ENCODE measurements at regions not wholly inside any gene's neighbourhood (a gene's known extent, or its start where the extent isn't known, plus 50 kb on each side); places are given as distances from the start of the nearest gene placed in this dataset.
"Not testable (repeated sequence)": the region's sequence is repeated elsewhere in the genome, so short reads cannot be mapped to it uniquely, and the experiment has no call there.

GRCh38 chr4:60884587-60884986, 315.5 kb upstream of the ADGRL3 start:
- no peak overlapping the region for H3K4me3 ChIP-seq (ENCODE audit: low read length)
- H3K9me3 ChIP-seq (ENCODE audit: control insufficient read depth, low read depth, low read length): no peaks in the 10 kb centered on the region
- no peaks in the 10 kb centered on the region for H3K36me3 ChIP-seq (ENCODE audit: control insufficient read depth, low read depth, low read length)
- no peak overlapping the region for H3K9ac ChIP-seq (ENCODE audit: low read length)
- no peaks in the 10 kb centered on the region for H3K4me1 ChIP-seq (ENCODE audit: control insufficient read depth, low read depth, low read length)
- H3K27ac ChIP-seq (ENCODE audit: low read length): no peak overlapping the region
- H3K27me3 ChIP-seq (ENCODE audit: control insufficient read depth, insufficient read depth, low read length): no peaks in the 10 kb centered on the region

- Histone ChIP-seq H3K27me3 (ENCODE audit: control insufficient read depth, insufficient read depth, low read length) (no peaks in the 10 kb centered on the region), H3K9ac (ENCODE audit: low read length) (no peak overlapping the region), H3K36me3 (ENCODE audit: control insufficient read depth, low read depth, low read length) (no peaks in the 10 kb centered on the region), H3K4me3 (ENCODE audit: low read length) (no peak overlapping the region), H3K4me1 (ENCODE audit: control insufficient read depth, low read depth, low read length) (no peaks in the 10 kb centered on the region), H3K9me3 (ENCODE audit: control insufficient read depth, low read depth, low read length) (no peaks in the 10 kb centered on the region), H3K27ac (ENCODE audit: low read length) (no peak overlapping the region)
Measured at GRCh38 chr4:60885011-60885410, 315.1 kb upstream of the ADGRL3 start.

GRCh38 chr4:60890743-60891142, 309.4 kb upstream of the ADGRL3 start:
- Histone ChIP-seq H3K36me3 (ENCODE audit: control insufficient read depth, low read depth, low read length) (no peaks in the 10 kb centered on the region), H3K4me1 (ENCODE audit: control insufficient read depth, low read depth, low read length) (peaks cover 7% of the 10 kb centered on the region), H3K9ac (ENCODE audit: low read length) (no peak overlapping the region), H3K4me3 (ENCODE audit: low read length) (no peak overlapping the region), H3K27ac (ENCODE audit: low read length) (no peak overlapping the region), H3K9me3 (ENCODE audit: control insufficient read depth, low read depth, low read length) (no peaks in the 10 kb centered on the region), H3K27me3 (ENCODE audit: control insufficient read depth, insufficient read depth, low read length) (no peaks in the 10 kb centered on the region)

- H3K4me1 ChIP-seq (ENCODE audit: control insufficient read depth, low read depth, low read length): peaks cover 7% of the 10 kb centered on the region
- H3K27ac ChIP-seq (ENCODE audit: low read length): no peak overlapping the region
- H3K36me3 ChIP-seq (ENCODE audit: control insufficient read depth, low read depth, low read length): no peaks in the 10 kb centered on the region
- H3K9ac ChIP-seq (ENCODE audit: low read length): no peak overlapping the region
- H3K27me3 ChIP-seq (ENCODE audit: control insufficient read depth, insufficient read depth, low read length): no peaks in the 10 kb centered on the region
- H3K4me3 ChIP-seq (ENCODE audit: low read length): no peak overlapping the region
- H3K9me3 ChIP-seq (ENCODE audit: control insufficient read depth, low read depth, low read length): no peaks in the 10 kb centered on the region
Measured at GRCh38 chr4:60891947-60892346, 308.2 kb upstream of the ADGRL3 start.

GRCh38 chr4:60897415-60897814, 302.7 kb upstream of the ADGRL3 start:
- H3K9ac ChIP-seq (ENCODE audit: low read length): no peak overlapping the region

GRCh38 chr4:60905162-60905561, 295.0 kb upstream of the ADGRL3 start:
- no peak overlapping the region for H3K4me3 ChIP-seq (ENCODE audit: low read length)
- no peaks in the 10 kb centered on the region for H3K4me1 ChIP-seq (ENCODE audit: control insufficient read depth, low read depth, low read length)
- no peak overlapping the region for H3K9ac ChIP-seq (ENCODE audit: low read length)
- H3K27me3 ChIP-seq (ENCODE audit: control insufficient read depth, insufficient read depth, low read length): no peaks in the 10 kb centered on the region
- no peaks in the 10 kb centered on the region for H3K9me3 ChIP-seq (ENCODE audit: control insufficient read depth, low read depth, low read length)
- H3K36me3 ChIP-seq (ENCODE audit: control insufficient read depth, low read depth, low read length): no peaks in the 10 kb centered on the region
- no peak overlapping the region for H3K27ac ChIP-seq (ENCODE audit: low read length)

More at GRCh38 chr4:60897415-60897814, 302.7 kb upstream of the ADGRL3 start:
- H3K4me3 ChIP-seq (ENCODE audit: low read length): no peak overlapping the region
- no peaks in the 10 kb centered on the region for H3K9me3 ChIP-seq (ENCODE audit: control insufficient read depth, low read depth, low read length)
- no peak overlapping the region for H3K27ac ChIP-seq (ENCODE audit: low read length)
- no peaks in the 10 kb centered on the region for H3K36me3 ChIP-seq (ENCODE audit: control insufficient read depth, low read depth, low read length)
- no peaks in the 10 kb centered on the region for H3K27me3 ChIP-seq (ENCODE audit: control insufficient read depth, insufficient read depth, low read length)
- peaks cover under 1% of the 10 kb centered on the region for H3K4me1 ChIP-seq (ENCODE audit: control insufficient read depth, low read depth, low read length)

- H3K27me3 ChIP-seq (ENCODE audit: control insufficient read depth, insufficient read depth, low read length): no peaks in the 10 kb centered on the region
- no peaks in the 10 kb centered on the region for H3K4me1 ChIP-seq (ENCODE audit: control insufficient read depth, low read depth, low read length)
- no peak overlapping the region for H3K4me3 ChIP-seq (ENCODE audit: low read length)
- no peak overlapping the region for H3K9ac ChIP-seq (ENCODE audit: low read length)
- H3K27ac ChIP-seq (ENCODE audit: low read length): no peak overlapping the region
- H3K36me3 ChIP-seq (ENCODE audit: control insufficient read depth, low read depth, low read length): no peaks in the 10 kb centered on the region
- no peaks in the 10 kb centered on the region for H3K9me3 ChIP-seq (ENCODE audit: control insufficient read depth, low read depth, low read length)
Measured at GRCh38 chr4:60911127-60911526, 289.0 kb upstream of the ADGRL3 start.

- Histone ChIP-seq H3K27ac (ENCODE audit: low read length) (no peak overlapping the region), H3K9ac (ENCODE audit: low read length) (no peak overlapping the region)
Measured at GRCh38 chr4:60913002-60913401, 287.1 kb upstream of the ADGRL3 start.

GRCh38 chr4:60913671-60914070, 286.5 kb upstream of the ADGRL3 start:
- H3K36me3 ChIP-seq (ENCODE audit: control insufficient read depth, low read depth, low read length): no peaks in the 10 kb centered on the region
- H3K9me3 ChIP-seq (ENCODE audit: control insufficient read depth, low read depth, low read length): no peaks in the 10 kb centered on the region
- H3K27me3 ChIP-seq (ENCODE audit: control insufficient read depth, insufficient read depth, low read length): no peaks in the 10 kb centered on the region
- H3K27ac ChIP-seq (ENCODE audit: low read length): no peak overlapping the region
- H3K9ac ChIP-seq (ENCODE audit: low read length): no peak overlapping the region
- H3K4me1 ChIP-seq (ENCODE audit: control insufficient read depth, low read depth, low read length): no peaks in the 10 kb centered on the region
- no peak overlapping the region for H3K4me3 ChIP-seq (ENCODE audit: low read length)

More at GRCh38 chr4:60913002-60913401, 287.1 kb upstream of the ADGRL3 start:
- H3K27me3 ChIP-seq (ENCODE audit: control insufficient read depth, insufficient read depth, low read length): no peaks in the 10 kb centered on the region
- H3K9me3 ChIP-seq (ENCODE audit: control insufficient read depth, low read depth, low read length): no peaks in the 10 kb centered on the region
- no peaks in the 10 kb centered on the region for H3K4me1 ChIP-seq (ENCODE audit: control insufficient read depth, low read depth, low read length)
- no peaks in the 10 kb centered on the region for H3K36me3 ChIP-seq (ENCODE audit: control insufficient read depth, low read depth, low read length)
- H3K4me3 ChIP-seq (ENCODE audit: low read length): no peak overlapping the region

GRCh38 chr4:60921735-60922134, 278.4 kb upstream of the ADGRL3 start:
- not testable (repeated sequence) for H3K9ac ChIP-seq (ENCODE audit: low read length)

GRCh38 chr4:60923075-60923474, 277.1 kb upstream of the ADGRL3 start:
- H3K4me3 ChIP-seq (ENCODE audit: low read length): no peak overlapping the region
- no peaks in the 10 kb centered on the region for H3K27me3 ChIP-seq (ENCODE audit: control insufficient read depth, insufficient read depth, low read length)
- no peak overlapping the region for H3K27ac ChIP-seq (ENCODE audit: low read length)
- no peak overlapping the region for H3K9ac ChIP-seq (ENCODE audit: low read length)
- H3K9me3 ChIP-seq (ENCODE audit: control insufficient read depth, low read depth, low read length): no peaks in the 10 kb centered on the region
- no peaks in the 10 kb centered on the region for H3K36me3 ChIP-seq (ENCODE audit: control insufficient read depth, low read depth, low read length)
- peaks cover 13% of the 10 kb centered on the region for H3K4me1 ChIP-seq (ENCODE audit: control insufficient read depth, low read depth, low read length)

More at GRCh38 chr4:60921735-60922134, 278.4 kb upstream of the ADGRL3 start:
- H3K27ac ChIP-seq (ENCODE audit: low read length); H3K4me3 ChIP-seq (ENCODE audit: low read length); H3K9me3 ChIP-seq (ENCODE audit: control insufficient read depth, low read depth, low read length); H3K36me3 ChIP-seq (ENCODE audit: control insufficient read depth, low read depth, low read length); H3K27me3 ChIP-seq (ENCODE audit: control insufficient read depth, insufficient read depth, low read length): not testable (repeated sequence)
- peaks cover 13% of the 10 kb centered on the region for H3K4me1 ChIP-seq (ENCODE audit: control insufficient read depth, low read depth, low read length)

- no peak overlapping the region for H3K4me3 ChIP-seq (ENCODE audit: low read length)
- H3K9ac ChIP-seq (ENCODE audit: low read length): no peak overlapping the region
- no peaks in the 10 kb centered on the region for H3K9me3 ChIP-seq (ENCODE audit: control insufficient read depth, low read depth, low read length)
- no peaks in the 10 kb centered on the region for H3K27me3 ChIP-seq (ENCODE audit: control insufficient read depth, insufficient read depth, low read length)
- H3K27ac ChIP-seq (ENCODE audit: low read length): no peak overlapping the region
- no peaks in the 10 kb centered on the region for H3K36me3 ChIP-seq (ENCODE audit: control insufficient read depth, low read depth, low read length)
- peaks cover 13% of the 10 kb centered on the region for H3K4me1 ChIP-seq (ENCODE audit: control insufficient read depth, low read depth, low read length)
Measured at GRCh38 chr4:60926624-60927023, 273.5 kb upstream of the ADGRL3 start.

Data from iPS-18a (cell line).